Fibroblast of the aortic adventitia (primary cell): ENCODE measurements at regions not wholly inside any gene's neighbourhood (a gene's known extent, or its start where the extent isn't known, plus 50 kb on each side); places are given as distances from the start of the nearest gene placed in this dataset.

Experiments used
- DNase-seq: peaks from one replicate; pipeline ENCODE4 v3.0.0-alpha.2; 2010; ENCODE audit warnings: low read depth
- H3K4me3 ChIP-seq: 2 replicates; pipeline ENCODE4 v1.5.1; 2011; ENCODE audit warnings: low read depth, mild to moderate bottlenecking, control low read depth, low read length, moderate library complexity
- TF ChIP-seq, protein P1 (sequence below): IDR thresholded peaks from 2 replicates; pipeline ENCODE4 v1.5.1; 2011; ENCODE audit warnings: mild to moderate bottlenecking, low read length, control low read depth, inconsistent platforms; ENCODE audit not compliant: insufficient read depth

DNA sequence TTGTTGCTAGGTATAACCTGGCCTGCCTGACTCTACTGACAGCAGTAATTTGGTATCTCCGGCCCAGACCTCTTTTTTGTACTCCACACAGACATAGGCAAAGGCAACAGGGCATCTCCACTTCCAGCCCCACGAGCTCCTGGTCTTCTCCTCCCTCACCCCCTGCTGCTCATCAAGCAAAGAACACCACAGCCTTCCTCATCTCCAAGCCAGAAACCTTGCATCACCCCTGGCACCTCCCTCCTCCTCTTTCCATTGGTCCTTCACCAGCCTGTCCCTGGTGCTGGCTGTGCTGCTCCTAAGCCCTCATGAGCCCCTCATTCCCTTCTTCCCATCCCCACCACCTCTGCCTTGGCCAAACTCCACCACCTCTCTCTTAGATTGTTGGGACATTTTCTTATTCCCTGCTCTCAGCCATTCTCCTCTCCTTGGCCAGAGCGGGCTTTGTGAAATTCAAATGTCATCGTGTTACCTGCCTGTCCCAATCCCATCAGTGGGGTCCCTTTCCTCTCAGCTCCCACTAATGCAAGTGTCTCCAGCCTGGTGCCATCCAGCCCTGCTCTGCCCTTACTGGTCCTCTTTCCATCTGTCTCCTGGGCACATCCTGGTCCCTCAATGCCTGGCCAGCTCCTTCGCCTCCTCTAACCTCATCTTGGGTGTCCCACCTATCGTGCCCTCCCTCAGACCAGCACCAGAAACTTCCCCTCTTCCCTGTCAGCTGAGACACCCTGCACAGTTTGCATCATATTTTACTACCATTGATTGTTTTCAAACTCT lies 77.4 kb downstream of the INHBB start:
- no peak for DNase-seq
- H3K4me3 ChIP-seq = no peak overlapping the region
- TF ChIP-seq, protein P1, sequence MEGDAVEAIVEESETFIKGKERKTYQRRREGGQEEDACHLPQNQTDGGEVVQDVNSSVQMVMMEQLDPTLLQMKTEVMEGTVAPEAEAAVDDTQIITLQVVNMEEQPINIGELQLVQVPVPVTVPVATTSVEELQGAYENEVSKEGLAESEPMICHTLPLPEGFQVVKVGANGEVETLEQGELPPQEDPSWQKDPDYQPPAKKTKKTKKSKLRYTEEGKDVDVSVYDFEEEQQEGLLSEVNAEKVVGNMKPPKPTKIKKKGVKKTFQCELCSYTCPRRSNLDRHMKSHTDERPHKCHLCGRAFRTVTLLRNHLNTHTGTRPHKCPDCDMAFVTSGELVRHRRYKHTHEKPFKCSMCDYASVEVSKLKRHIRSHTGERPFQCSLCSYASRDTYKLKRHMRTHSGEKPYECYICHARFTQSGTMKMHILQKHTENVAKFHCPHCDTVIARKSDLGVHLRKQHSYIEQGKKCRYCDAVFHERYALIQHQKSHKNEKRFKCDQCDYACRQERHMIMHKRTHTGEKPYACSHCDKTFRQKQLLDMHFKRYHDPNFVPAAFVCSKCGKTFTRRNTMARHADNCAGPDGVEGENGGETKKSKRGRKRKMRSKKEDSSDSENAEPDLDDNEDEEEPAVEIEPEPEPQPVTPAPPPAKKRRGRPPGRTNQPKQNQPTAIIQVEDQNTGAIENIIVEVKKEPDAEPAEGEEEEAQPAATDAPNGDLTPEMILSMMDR = no peak

DNA sequence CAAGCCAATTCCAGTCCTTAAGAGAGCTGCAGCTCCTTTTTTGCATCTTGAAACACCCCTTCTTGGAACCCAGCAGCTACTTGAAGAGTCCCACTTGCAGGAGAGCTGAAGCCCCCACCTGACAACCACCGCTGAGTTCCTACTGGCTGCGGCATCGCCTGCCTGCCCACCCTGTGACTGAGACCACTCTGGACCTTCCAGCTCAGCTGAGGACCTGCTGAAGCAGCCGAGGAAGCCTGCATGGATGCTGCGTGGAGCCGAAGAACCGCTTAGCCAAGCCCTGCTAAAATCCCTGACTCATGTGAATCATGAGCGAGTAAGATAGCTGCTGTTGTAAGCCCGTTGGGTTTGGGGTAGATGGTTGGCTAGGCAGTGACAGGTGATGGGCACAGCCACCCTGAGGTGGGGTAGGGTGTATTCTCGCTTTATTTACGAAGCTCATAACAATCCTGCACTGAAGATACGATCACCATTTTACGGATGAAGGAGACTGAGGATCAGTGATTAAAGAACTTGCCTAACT lies 78.4 kb downstream of the INHBB start:
- no peak for DNase-seq
- no peak overlapping the region for H3K4me3 ChIP-seq
- TF ChIP-seq, protein P1 = no peak

DNA sequence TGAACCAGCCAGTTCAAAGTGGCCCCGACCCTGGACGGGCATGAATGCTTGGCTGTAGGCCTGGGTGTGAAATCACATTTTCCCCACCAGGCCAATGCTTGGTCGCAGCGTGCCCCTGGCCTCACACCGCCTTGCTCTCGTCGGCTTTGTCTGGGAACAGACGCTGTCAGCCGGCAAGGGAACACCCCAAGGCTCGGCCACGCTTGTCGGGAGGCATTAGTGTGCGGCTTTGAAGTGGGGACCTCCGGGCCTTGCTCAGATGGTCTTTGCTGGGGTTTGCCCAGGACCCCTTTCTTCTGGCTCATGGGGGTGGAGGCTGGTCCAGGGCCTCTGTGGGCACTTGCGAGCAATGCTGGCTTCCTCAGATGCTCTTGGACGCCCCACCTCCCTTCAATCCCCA lies 79.1 kb downstream of the INHBB start:
- TF ChIP-seq, protein P1 = no peak
- no peak overlapping the region for H3K4me3 ChIP-seq
- no peak for DNase-seq

DNA sequence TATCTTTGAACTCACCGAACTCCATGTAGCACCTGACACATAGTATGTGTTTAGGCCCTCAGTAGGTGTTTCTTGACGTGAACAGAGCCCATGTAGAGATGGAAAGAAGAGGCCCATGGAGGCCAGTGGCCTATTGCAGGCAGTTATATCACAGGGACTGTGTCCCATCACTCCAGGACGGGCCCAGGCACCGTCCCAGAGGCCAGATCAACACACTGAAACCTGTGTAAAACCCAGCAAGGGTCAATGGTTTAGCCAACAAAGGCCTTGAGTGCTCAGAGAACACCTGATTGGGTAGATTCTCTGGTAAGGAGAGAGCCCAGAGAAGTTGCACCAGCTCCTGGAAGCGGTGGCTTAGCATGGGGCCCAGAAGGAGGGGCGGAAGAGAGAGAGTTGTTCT lies 82.8 kb downstream of the INHBB start:
- DNase-seq = no peak
- TF ChIP-seq, protein P1 = no peak
- H3K4me3 ChIP-seq = no peak overlapping the region

DNA sequence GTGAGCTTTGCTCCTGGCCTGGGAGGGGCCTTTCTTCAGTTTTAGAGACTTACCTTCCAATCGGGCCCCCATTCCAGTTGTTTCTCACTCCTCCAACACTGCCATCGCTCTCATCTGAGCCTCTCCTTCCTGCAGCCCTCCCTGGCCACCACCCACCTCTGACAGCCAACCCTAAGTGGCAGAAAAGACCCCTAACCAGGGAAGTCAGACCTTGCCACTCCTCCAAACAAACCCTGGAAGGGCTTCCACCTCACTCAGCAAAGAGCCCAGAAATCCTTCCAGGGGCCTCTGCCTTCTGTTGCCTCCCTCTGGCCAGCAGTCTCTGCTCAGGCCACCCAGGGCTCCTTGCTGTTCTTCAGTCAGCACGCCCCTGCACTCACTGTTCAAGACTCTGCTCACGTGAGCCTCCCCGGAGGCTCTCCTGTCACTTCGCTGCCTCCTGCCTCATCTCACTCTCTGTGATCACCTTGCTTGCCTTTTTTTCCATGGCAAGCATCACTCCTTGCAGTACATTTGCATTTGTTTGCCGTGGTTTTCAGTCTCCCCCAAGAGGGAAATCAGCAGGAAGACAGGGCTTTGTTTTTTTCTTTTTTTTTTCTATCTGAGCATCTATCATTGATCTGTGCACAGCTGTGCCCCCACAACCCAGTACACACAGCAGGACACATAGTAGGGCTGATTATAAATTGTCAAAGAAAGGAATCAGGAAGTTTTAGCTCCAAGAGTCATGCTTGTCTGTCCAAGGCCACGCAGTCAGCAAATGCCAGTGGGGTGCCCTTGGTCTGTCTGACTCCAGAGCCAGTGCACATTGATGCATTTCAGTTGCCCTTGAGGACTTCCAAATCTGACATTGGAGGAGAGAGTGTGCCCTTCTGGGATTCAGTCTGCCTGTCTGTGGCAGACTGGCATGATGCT lies 83.9 kb downstream of the INHBB start:
- H3K4me3 ChIP-seq = no peak overlapping the region
- DNase-seq = no peak
- TF ChIP-seq, protein P1 = no peak

DNA sequence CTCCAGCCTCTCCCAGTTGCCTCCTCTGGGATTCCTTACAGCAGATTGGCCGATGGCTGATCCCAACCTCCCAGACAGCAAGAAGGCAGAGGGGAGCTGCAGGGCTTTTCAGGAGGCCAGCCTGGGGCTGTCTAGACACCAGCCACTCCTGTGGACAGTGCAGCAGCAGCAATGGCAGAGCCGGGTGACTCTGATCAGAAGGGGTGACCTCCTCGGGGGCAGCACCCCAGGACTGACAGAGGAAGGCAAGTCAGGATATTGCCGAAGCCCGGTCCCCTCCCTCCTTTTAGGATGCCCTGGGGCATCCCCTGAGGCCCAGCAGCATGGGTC lies 84.5 kb downstream of the INHBB start:
- H3K4me3 ChIP-seq = no peak overlapping the region
- DNase-seq = no peak
- TF ChIP-seq, protein P1 = no peak
